ENCODE measurements at regions not wholly inside any gene's neighbourhood (a gene's known extent, or its start where the extent isn't known, plus 50 kb on each side); places are given as distances from the start of the nearest gene placed in this dataset.

DNA sequence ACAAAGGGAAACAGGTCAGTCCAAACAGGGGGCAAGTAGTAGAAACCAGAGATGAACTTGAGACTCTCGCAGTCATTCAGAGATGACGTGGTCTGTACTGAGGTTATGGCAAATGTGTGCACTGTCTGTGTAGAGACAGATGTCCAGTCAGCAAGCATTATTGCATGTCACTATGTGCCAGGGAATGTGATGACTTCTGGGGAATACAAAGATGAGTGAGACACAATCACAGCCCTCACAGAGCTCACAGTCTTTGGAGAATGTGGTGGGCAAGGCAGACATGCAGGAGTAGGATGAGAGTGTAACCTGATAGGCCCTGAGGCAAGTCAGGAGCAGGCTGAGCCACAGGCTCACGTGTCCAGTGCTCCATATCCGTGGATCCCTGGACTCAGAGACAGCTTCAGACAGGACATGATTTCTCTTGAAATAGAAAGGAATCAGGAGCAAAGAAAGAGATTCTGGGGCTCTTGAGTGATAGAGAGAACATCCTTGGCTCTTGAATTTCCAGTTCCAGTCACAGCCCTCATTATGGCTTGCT is 550.7 kb downstream of the ETS1 start:
- H3K4me1 ChIP-seq (ENCODE audit: control insufficient read depth, insufficient read depth, low read length) = peaks cover 13% of the 10 kb centered on the region
- H3K27ac ChIP-seq (ENCODE audit: insufficient read depth, low read length) = no peak overlapping the region
- POLR2A ChIA-PET (ENCODE audit: unreplicated experiment) = no interaction called here
- in situ Hi-C loops (cut with MboI; ENCODE audit: low sequenced_read_pairs) (loop anchor here (10.0 to 25.0 kb wide), 7 partner anchors 248 to 1599 kb away; no protein-coding TSS in a partner anchor), intact Hi-C loops (cut with micrococcal nuclease) (loop anchor here (10.0 kb wide), 2 partner anchors 918 to 1732 kb away; partner anchors contain the start of gene DCPS), dilution Hi-C loops (cut with HindIII; ENCODE audit: low sequenced_read_pairs, unreplicated experiment) (no loop called here)
- WGBS, 2 experiments (ENCODE audit: extremely low coverage in 2 of 2, insufficient read length in 1 of 2) = no CpG with 5 or more reads among the region's 4 CpGs
- H3K27me3 ChIP-seq (ENCODE audit: control insufficient read depth, insufficient read depth, low read length) = peaks cover 3% of the 10 kb centered on the region; the same call in 1 of the 2 replicates
- no peak overlapping the region for H2AFZ ChIP-seq (replicated peaks; ENCODE audit: low read length, poor library complexity)
- H4K5ac ChIP-seq (ENCODE audit: low read depth, low read length) = no peak overlapping the region
- H3K9ac ChIP-seq (ENCODE audit: low read depth, low read length) = no peak overlapping the region
- H3K4me3 ChIP-seq (ENCODE audit: insufficient read depth, low read depth, low read length) = no peak overlapping the region
- ATAC-seq (ENCODE audit: low read depth) (no peak), DNase-seq (peak; percentile 35)
- peak overlapping the region; percentile 44 for H3K14ac ChIP-seq (replicated peaks; ENCODE audit: low read depth, low read length)
- peak overlapping the region; percentile 25; the same call in 1 of the 2 replicates for H2BK120ac ChIP-seq (ENCODE audit: low read depth, low read length)
- H3K9me1 ChIP-seq (ENCODE audit: insufficient read depth, low read length) = peaks cover 24% of the 10 kb centered on the region
- peak overlapping the region; percentile 23 for H2AK5ac ChIP-seq (ENCODE audit: low read depth, low read length)
- H3K18ac ChIP-seq (ENCODE audit: low read depth, low read length) = peak overlapping the region; percentile 22; the same call in 1 of the 2 replicates
- no peaks in the 10 kb centered on the region for H3K79me1 ChIP-seq (ENCODE audit: low read depth in 1 of 2, low read length in 2 of 2)
- peak overlapping the region; percentile 13; the same call in 1 of the 2 replicates for H3K4ac ChIP-seq (ENCODE audit: low read depth, low read length)
- BruUV-seq (replicated peaks) = no TSS peak
- H3K36me3 ChIP-seq (ENCODE audit: control insufficient read depth, insufficient read depth, low read length) = no peaks in the 10 kb centered on the region
- H4K20me1 ChIP-seq (ENCODE audit: insufficient read depth, low read length) = no peaks in the 10 kb centered on the region
- H2BK20ac ChIP-seq (ENCODE audit: low read depth, low read length) = 0 out of 2 replicates have a peak overlapping the region, but pooled peaks have one; percentile 38
- H2BK15ac ChIP-seq (ENCODE audit: low read depth, low read length) = peak overlapping the region; percentile 42; the same call in 1 of the 3 replicates
- H3K23ac ChIP-seq (ENCODE audit: low read depth, low read length) = no peak overlapping the region
- H2AK9ac ChIP-seq (replicated peaks; ENCODE audit: low read depth, low read length, poor library complexity) = no peak overlapping the region
- H2BK5ac ChIP-seq (ENCODE audit: low read depth, low read length, poor library complexity, severe bottlenecking) = no peak overlapping the region
- H4K91ac ChIP-seq (ENCODE audit: insufficient read depth, low read depth, low read length) = no peak overlapping the region
- no peak overlapping the region for H4K8ac ChIP-seq (ENCODE audit: low read depth in 2 of 2, low read length in 2 of 2)
- H3K4me2 ChIP-seq (ENCODE audit: low read depth, low read length) = no peak overlapping the region
- TF ChIP-seq BHLHE40 (IDR thresholded peaks at IDR 0.05; ENCODE audit: low read depth, low read length) (peak; percentile 58; the same call in 1 of the 2 replicates), MAFK (IDR thresholded peaks at IDR 0.05; ENCODE audit: low read depth, low read length) (peak; percentile 21; the same call in 1 of the 2 replicates), RAD21 (IDR thresholded peaks at IDR 0.05; ENCODE audit: low read length) (no peak), MAZ (IDR thresholded peaks at IDR 0.05; ENCODE audit: borderline replicate concordance, low read depth, low read length) (no peak)
- TF ChIP-seq, protein P1, sequence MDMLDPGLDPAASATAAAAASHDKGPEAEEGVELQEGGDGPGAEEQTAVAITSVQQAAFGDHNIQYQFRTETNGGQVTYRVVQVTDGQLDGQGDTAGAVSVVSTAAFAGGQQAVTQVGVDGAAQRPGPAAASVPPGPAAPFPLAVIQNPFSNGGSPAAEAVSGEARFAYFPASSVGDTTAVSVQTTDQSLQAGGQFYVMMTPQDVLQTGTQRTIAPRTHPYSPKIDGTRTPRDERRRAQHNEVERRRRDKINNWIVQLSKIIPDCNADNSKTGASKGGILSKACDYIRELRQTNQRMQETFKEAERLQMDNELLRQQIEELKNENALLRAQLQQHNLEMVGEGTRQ (IDR thresholded peaks at IDR 0.05; ENCODE audit: low read depth, low read length) = peak; percentile 53
- CTCF ChIA-PET = interaction anchor here (0.6 kb wide), 1 partner anchor 127 kb away, joined by 3 read pairs; no protein-coding TSS in a partner anchor
- H3K9me3 ChIP-seq (ENCODE audit: control insufficient read depth, insufficient read depth, low read length) = no peaks in the 10 kb centered on the region
- no peak overlapping the region for H3K56ac ChIP-seq (ENCODE audit: extremely low read depth, insufficient read depth, low read length)
